Parathyroid adenoma (tissue), 2 donors: ENCODE measurements at regions not wholly inside any gene's neighbourhood (a gene's known extent, or its start where the extent isn't known, plus 50 kb on each side); places are given as distances from the start of the nearest gene placed in this dataset.

ENCODE experiments used
- H2AFZ ChIP-seq: fragments of 300-600 bp; sonication (generic); one replicate; pipeline ENCODE4 v1.7.0; 2017; ENCODE audit warnings: antibody characterized with exemption, mild to moderate bottlenecking
- H3K27ac ChIP-seq: fragments of 300-600 bp; sonication (generic); one replicate; pipeline ENCODE4 v1.7.0; 2017
- H3K27me3 ChIP-seq: fragments of 300-600 bp; sonication (generic); one replicate; pipeline ENCODE4 v1.7.0; 2017; ENCODE audit warnings: low read length; ENCODE audit not compliant: control insufficient read depth, insufficient read depth
- H3K36me3 ChIP-seq: fragments of 300-600 bp; sonication (generic); one replicate; pipeline ENCODE4 v1.7.0; 2017; ENCODE audit warnings: low read length; ENCODE audit not compliant: control insufficient read depth, insufficient read depth
- H3K4me1 ChIP-seq: fragments of 300-600 bp; sonication (generic); one replicate; pipeline ENCODE4 v1.7.0; 2017; ENCODE audit warnings: control low read depth
- H3K4me2 ChIP-seq: fragments of 300-600 bp; sonication (generic); one replicate; pipeline ENCODE4 v1.7.0; 2017; ENCODE audit warnings: low read length
- H3K4me3 ChIP-seq: fragments of 300-600 bp; sonication (generic); one replicate; pipeline ENCODE4 v1.7.0; 2017; ENCODE audit warnings: low read depth, low read length
- H3K79me2 ChIP-seq: fragments of 300-600 bp; sonication (generic); one replicate; pipeline ENCODE4 v1.7.0; 2017; ENCODE audit warnings: control low read depth
- H3K9ac ChIP-seq: fragments of 300-600 bp; sonication (generic); one replicate; pipeline ENCODE4 v1.7.0; 2017; ENCODE audit warnings: mild to moderate bottlenecking
- H3K9me3 ChIP-seq: fragments of 300-600 bp; sonication (generic); one replicate; pipeline ENCODE4 v1.7.0; 2017; ENCODE audit warnings: low read length; ENCODE audit not compliant: control insufficient read depth
- TF ChIP-seq, protein P1 (sequence below): fragments of 300-600 bp; sonication (generic); IDR thresholded peaks from one replicate; pipeline ENCODE4 v1.7.0; 2017; ENCODE audit warnings: antibody characterized with exemption, mild to moderate bottlenecking
- donor health status: primary hyperparathyroidism.

DNA sequence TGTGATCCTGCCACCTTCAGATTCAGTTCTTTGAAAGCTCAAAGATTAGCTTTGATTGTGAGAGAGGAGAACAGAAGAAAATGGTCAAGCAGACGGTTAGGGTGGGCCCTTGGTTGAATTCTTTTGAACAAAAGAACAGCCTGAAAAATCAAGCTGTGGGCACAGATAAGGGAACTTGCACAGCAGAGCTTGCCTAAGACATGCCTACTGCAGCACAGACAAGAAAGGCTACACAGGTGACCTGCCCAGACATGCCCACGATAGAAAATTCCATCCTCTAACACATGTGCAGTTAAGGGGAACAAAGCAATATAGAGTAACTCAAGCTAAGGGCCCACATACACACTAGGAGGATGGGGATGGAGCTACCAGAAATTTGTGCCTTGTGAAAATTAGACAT lies 512.5 kb upstream of the LRRC7 start:
- Histone ChIP-seq H3K4me3 (no peak overlapping the region), H3K4me2 (no peak overlapping the region), H3K9me3 (no peaks in the 10 kb centered on the region), H3K36me3 (no peaks in the 10 kb centered on the region), H3K27me3 (no peaks in the 10 kb centered on the region), H2AFZ (no peak overlapping the region), H3K9ac (no peak overlapping the region), H3K4me1 (no peaks in the 10 kb centered on the region), H3K27ac (no peak overlapping the region), H3K79me2 (no peaks in the 10 kb centered on the region)
- TF ChIP-seq, protein P1, sequence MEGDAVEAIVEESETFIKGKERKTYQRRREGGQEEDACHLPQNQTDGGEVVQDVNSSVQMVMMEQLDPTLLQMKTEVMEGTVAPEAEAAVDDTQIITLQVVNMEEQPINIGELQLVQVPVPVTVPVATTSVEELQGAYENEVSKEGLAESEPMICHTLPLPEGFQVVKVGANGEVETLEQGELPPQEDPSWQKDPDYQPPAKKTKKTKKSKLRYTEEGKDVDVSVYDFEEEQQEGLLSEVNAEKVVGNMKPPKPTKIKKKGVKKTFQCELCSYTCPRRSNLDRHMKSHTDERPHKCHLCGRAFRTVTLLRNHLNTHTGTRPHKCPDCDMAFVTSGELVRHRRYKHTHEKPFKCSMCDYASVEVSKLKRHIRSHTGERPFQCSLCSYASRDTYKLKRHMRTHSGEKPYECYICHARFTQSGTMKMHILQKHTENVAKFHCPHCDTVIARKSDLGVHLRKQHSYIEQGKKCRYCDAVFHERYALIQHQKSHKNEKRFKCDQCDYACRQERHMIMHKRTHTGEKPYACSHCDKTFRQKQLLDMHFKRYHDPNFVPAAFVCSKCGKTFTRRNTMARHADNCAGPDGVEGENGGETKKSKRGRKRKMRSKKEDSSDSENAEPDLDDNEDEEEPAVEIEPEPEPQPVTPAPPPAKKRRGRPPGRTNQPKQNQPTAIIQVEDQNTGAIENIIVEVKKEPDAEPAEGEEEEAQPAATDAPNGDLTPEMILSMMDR = no peak

DNA sequence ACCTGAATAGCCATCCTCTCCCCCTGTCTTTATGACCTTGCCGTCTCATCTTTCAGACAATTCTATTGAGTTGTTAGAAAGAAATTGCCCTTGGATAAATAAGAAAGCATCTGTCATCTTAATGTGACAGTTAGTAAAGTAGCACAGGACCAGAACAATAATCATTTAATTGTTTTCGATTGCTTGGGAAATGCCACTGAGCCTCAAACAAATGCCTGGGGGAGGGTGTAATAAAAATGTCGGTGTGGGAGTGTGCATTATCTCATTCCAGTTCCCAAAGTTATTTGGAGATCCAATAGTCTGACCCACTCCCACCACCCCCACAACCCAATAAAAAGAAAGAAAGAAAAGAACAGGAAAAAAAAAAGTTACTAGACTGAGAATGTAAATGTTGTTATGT lies 509.3 kb upstream of the LRRC7 start:
- H2AFZ ChIP-seq = no peak overlapping the region
- H3K27ac ChIP-seq = no peak overlapping the region
- H3K4me1 ChIP-seq = no peaks in the 10 kb centered on the region
- H3K27me3 ChIP-seq = no peaks in the 10 kb centered on the region
- no peaks in the 10 kb centered on the region for H3K36me3 ChIP-seq
- H3K79me2 ChIP-seq = no peaks in the 10 kb centered on the region
- H3K9ac ChIP-seq = no peak overlapping the region
- no peak overlapping the region for H3K4me3 ChIP-seq
- H3K9me3 ChIP-seq = no peaks in the 10 kb centered on the region
- TF ChIP-seq, protein P1 = no peak
- H3K4me2 ChIP-seq = no peak overlapping the region

DNA sequence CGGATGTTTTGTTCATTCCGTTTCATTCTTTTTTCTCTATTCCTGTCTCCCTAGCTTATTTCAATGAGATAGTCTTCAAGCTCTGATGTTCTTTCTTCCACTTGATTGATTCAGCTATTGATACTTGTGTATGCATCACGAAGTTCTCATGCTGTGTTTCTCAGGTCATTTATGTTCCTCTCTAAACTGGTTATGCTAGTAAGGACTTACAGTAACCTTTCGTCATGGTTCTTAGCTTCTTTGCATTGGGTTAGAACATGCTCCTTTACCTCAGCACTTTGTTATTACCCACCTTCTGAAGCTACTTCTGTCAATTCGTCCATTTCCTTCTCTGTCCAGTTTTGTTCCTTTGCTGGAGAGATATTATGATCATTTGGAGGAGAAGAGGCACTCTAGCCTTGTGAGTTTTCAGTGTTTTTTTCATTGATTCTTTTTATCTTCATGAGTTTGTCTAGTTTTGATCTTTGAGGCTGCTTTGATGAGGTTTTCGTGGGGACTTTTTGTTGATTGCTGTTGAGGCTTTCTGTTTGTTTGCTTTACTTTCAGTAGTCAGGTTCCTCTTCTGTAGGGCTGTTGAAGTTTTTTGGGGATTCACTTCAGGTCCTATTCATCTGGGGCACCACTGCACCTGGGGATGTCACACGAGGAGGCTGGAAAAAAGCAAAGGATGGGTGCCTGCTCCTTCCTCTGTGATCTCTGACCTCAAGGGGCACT lies 496.9 kb upstream of the LRRC7 start:
- no peak overlapping the region for H3K4me3 ChIP-seq
- H3K4me1 ChIP-seq = no peaks in the 10 kb centered on the region
- H3K27ac ChIP-seq = no peak overlapping the region
- H3K27me3 ChIP-seq = no peaks in the 10 kb centered on the region
- no peak overlapping the region for H3K4me2 ChIP-seq
- TF ChIP-seq, protein P1 = no peak
- no peaks in the 10 kb centered on the region for H3K9me3 ChIP-seq
- no peak overlapping the region for H3K9ac ChIP-seq
- H3K79me2 ChIP-seq = no peaks in the 10 kb centered on the region
- no peak overlapping the region for H2AFZ ChIP-seq
- H3K36me3 ChIP-seq = no peaks in the 10 kb centered on the region

DNA sequence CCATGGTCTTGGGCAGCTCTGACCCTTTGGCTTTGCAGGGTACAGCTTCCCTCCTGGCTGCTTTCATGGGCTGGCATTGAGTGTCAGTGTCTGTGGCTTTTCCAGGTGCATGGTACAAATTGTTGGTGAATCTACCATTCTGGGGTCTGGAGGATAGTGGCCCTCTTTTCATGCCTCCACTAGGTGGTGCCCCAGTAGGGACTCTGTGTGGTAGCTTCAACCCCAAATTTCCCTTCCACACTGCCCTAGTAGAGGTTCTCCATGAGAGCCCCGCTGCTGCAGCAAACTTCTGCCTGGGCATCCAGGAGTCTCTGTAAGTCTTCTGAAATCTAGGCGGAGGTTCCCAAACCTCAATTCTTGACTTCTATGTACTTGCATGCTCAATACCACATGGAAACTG lies 494.5 kb upstream of the LRRC7 start:
- H3K27ac ChIP-seq = no peak overlapping the region
- H3K4me1 ChIP-seq = no peaks in the 10 kb centered on the region
- no peak overlapping the region for H2AFZ ChIP-seq
- H3K4me3 ChIP-seq = no peak overlapping the region
- H3K36me3 ChIP-seq = no peaks in the 10 kb centered on the region
- no peaks in the 10 kb centered on the region for H3K27me3 ChIP-seq
- H3K79me2 ChIP-seq = no peaks in the 10 kb centered on the region
- TF ChIP-seq, protein P1 = no peak
- no peaks in the 10 kb centered on the region for H3K9me3 ChIP-seq
- H3K9ac ChIP-seq = no peak overlapping the region
- no peak overlapping the region for H3K4me2 ChIP-seq

DNA sequence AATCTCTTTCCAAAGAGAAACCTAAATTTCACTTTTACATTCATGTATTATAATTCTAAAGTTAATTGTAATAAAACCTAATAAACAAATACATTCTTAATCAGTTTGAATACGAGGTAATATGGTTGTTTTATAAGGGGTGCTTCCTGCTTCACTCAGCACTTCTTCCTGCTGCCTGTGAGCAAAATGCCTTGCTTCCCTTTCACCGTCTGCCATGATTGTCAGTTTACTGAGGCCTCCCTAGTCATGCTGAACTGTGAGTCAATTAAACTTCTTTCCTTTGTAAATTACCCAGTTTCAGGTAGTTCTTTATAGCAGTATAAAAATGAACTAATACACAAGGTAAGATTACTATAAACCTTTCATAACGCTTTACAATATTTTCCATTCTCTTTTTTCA lies 491.1 kb upstream of the LRRC7 start:
- Histone ChIP-seq H3K4me1 (no peaks in the 10 kb centered on the region), H3K4me3 (no peak overlapping the region), H3K9ac (no peak overlapping the region), H3K4me2 (no peak overlapping the region), H3K79me2 (no peaks in the 10 kb centered on the region), H2AFZ (no peak overlapping the region), H3K27me3 (no peaks in the 10 kb centered on the region), H3K36me3 (no peaks in the 10 kb centered on the region), H3K27ac (no peak overlapping the region), H3K9me3 (no peaks in the 10 kb centered on the region)
- TF ChIP-seq, protein P1 = no peak
